GM23338 (cell line): ENCODE measurements at regions not wholly inside any gene's neighbourhood (a gene's known extent, or its start where the extent isn't known, plus 50 kb on each side); places are given as distances from the start of the nearest gene placed in this dataset.

Source experiments
- ATAC-seq: fragments of 200-7000 bp; cut with Tn5 transposase; 3 replicates; pipeline ENCODE4 v1.9.1; 2020
- DNase-seq: peaks from one replicate; pipeline ENCODE4 v3.0.0-alpha.2; 2015; ENCODE audit warnings: low spot score
- H2AFZ ChIP-seq: fragments of 200-600 bp; sonication (generic); 2 replicates; pipeline ENCODE4 v1.8.0; 2016; ENCODE audit warnings: antibody characterized with exemption, mild to moderate bottlenecking, moderate library complexity
- H3F3A ChIP-seq: fragments of 200-600 bp; sonication (generic); replicated peaks from 2 replicates; pipeline ENCODE4 v1.8.0; 2017; ENCODE audit warnings: antibody characterized with exemption, mixed run types, low read depth
- H3K27ac ChIP-seq: fragments of 200-600 bp; sonication (generic); 2 replicates; pipeline ENCODE4 v1.6.1; 2016; ENCODE audit warnings: low read depth
- H3K27me3 ChIP-seq: fragments of 200-600 bp; sonication (generic); 2 replicates; pipeline ENCODE4 v1.8.0; 2016; ENCODE audit warnings: mild to moderate bottlenecking, mixed run types, moderate library complexity; ENCODE audit not compliant: insufficient read depth
- H3K36me3 ChIP-seq: fragments of 200-600 bp; sonication (generic); 2 replicates; pipeline ENCODE4 v1.8.0; 2016; ENCODE audit warnings: mild to moderate bottlenecking; ENCODE audit not compliant: insufficient read depth
- H3K4me1 ChIP-seq: fragments of 200-600 bp; sonication (generic); 2 replicates; pipeline ENCODE4 v1.8.0; 2016; ENCODE audit warnings: mild to moderate bottlenecking, moderate library complexity; ENCODE audit not compliant: insufficient read depth
- H3K4me2 ChIP-seq: fragments of 200-600 bp; sonication (generic); 2 replicates; pipeline ENCODE4 v1.7.1; 2017; ENCODE audit warnings: mixed run types
- H3K4me3 ChIP-seq: fragments of 200-600 bp; sonication (generic); 2 replicates; pipeline ENCODE4 v1.6.1; 2016; ENCODE audit warnings: mixed run types
- H3K79me2 ChIP-seq: fragments of 200-600 bp; sonication (generic); replicated peaks from 2 replicates; pipeline ENCODE4 v1.8.0; 2017; ENCODE audit warnings: mild to moderate bottlenecking; ENCODE audit not compliant: insufficient read depth
- H3K9me2 ChIP-seq: fragments of 200-600 bp; sonication (generic); 2 replicates; pipeline ENCODE4 v1.8.0; 2017; ENCODE audit not compliant: insufficient read depth
- H4K20me1 ChIP-seq: fragments of 200-600 bp; sonication (generic); replicated peaks from 2 replicates; pipeline ENCODE4 v1.8.0; 2017; ENCODE audit warnings: mild to moderate bottlenecking; ENCODE audit not compliant: insufficient read depth
- H3K27ac Mint-ChIP-seq: 2 replicates; pipeline ENCODE4 v1.8.0; 2020; ENCODE audit warnings: inconsistent platforms, mild to moderate bottlenecking, moderate library complexity, mixed read lengths
- H3K27me3 Mint-ChIP-seq: 3 replicates; pipeline ENCODE4 v1.8.0; 2022; ENCODE audit warnings: low read depth, mild to moderate bottlenecking, moderate library complexity, mixed read lengths, inconsistent platforms; ENCODE audit not compliant: insufficient read depth, poor library complexity
- H3K36me3 Mint-ChIP-seq: 3 replicates; pipeline ENCODE4 v1.8.0; 2021; ENCODE audit warnings: low read depth, mild to moderate bottlenecking, inconsistent platforms, moderate library complexity, mixed read lengths
- H3K4me1 Mint-ChIP-seq: 3 replicates; pipeline ENCODE4 v1.8.0; 2020; ENCODE audit warnings: mild to moderate bottlenecking, inconsistent platforms, mixed read lengths
- H3K4me3 Mint-ChIP-seq: 3 replicates; pipeline ENCODE4 v1.8.0; 2021; ENCODE audit warnings: moderate library complexity, mild to moderate bottlenecking, inconsistent platforms, mixed read lengths
- H3K9me3 Mint-ChIP-seq: 3 replicates; pipeline ENCODE4 v1.8.0; 2020; ENCODE audit warnings: moderate library complexity, mild to moderate bottlenecking, inconsistent platforms, mixed read lengths
- CREB1 ChIP-seq: fragments of 250-450 bp; sonication (Bioruptor Pico); IDR thresholded peaks from 2 replicates; pipeline ENCODE4 v1.5.0; 2020; ENCODE audit warnings: low read depth, mild to moderate bottlenecking, moderate library complexity
- CTCF ChIP-seq, 2 experiments: fragments of 200-600 bp in 1 of 2; sonication (generic) in 1 of 2; conservative IDR thresholded peaks; 2 replicates each; pipeline versions ENCODE4 v1.5.1 to v1.6.1; 2016 to 2017; ENCODE audit warnings: antibody characterized with exemption in 2 of 2, low read depth in 2 of 2, mild to moderate bottlenecking in 2 of 2, moderate library complexity in 1 of 2
- ETS1 ChIP-seq: IDR thresholded peaks from 2 replicates; pipeline ENCODE4 v1.6.1; 2016; ENCODE audit warnings: antibody characterized with exemption
- EZH2 ChIP-seq: fragments of 200-600 bp; sonication (generic); IDR thresholded peaks from one replicate; pipeline ENCODE4 v1.8.0; 2017; ENCODE audit warnings: antibody characterized with exemption, mild to moderate bottlenecking, low read depth; ENCODE audit not compliant: unreplicated experiment
- EZH2phosphoT487 ChIP-seq: fragments of 200-600 bp; sonication (generic); IDR thresholded peaks from one replicate; pipeline ENCODE4 v1.8.1; 2018; ENCODE audit warnings: antibody characterized with exemption; ENCODE audit not compliant: unreplicated experiment
- NANOG ChIP-seq: IDR thresholded peaks from 2 replicates; pipeline ENCODE4 v1.6.1; 2016; ENCODE audit warnings: antibody characterized with exemption, borderline replicate concordance
- POLR2AphosphoS5 ChIP-seq: IDR thresholded peaks from 2 replicates; pipeline ENCODE4 v1.6.1; 2016; ENCODE audit warnings: antibody characterized with exemption, low read depth
- REST ChIP-seq: IDR thresholded peaks from one replicate; pipeline ENCODE4 v1.6.1; 2018; ENCODE audit warnings: antibody characterized with exemption; ENCODE audit not compliant: unreplicated experiment
- STAT1 ChIP-seq: IDR thresholded peaks from one replicate; pipeline ENCODE4 v1.6.1; 2016; ENCODE audit warnings: antibody characterized with exemption; ENCODE audit not compliant: unreplicated experiment
- ZNF114 ChIP-seq: fragments of 250-450 bp; sonication (Bioruptor Pico); IDR thresholded peaks from 2 replicates; pipeline ENCODE4 v1.5.0; 2020; ENCODE audit warnings: mild to moderate bottlenecking, moderate library complexity
- ZNF331 ChIP-seq: fragments of 250-450 bp; sonication (Bioruptor Pico); IDR thresholded peaks from 2 replicates; pipeline ENCODE4 v1.5.0; 2020; ENCODE audit warnings: low read depth, mild to moderate bottlenecking, moderate library complexity
- TF ChIP-seq, protein P1 (sequence below): fragments of 250-450 bp; sonication (Bioruptor Pico); IDR thresholded peaks from 2 replicates; pipeline ENCODE4 v1.5.0; 2020; ENCODE audit warnings: mild to moderate bottlenecking, moderate library complexity

DNA sequence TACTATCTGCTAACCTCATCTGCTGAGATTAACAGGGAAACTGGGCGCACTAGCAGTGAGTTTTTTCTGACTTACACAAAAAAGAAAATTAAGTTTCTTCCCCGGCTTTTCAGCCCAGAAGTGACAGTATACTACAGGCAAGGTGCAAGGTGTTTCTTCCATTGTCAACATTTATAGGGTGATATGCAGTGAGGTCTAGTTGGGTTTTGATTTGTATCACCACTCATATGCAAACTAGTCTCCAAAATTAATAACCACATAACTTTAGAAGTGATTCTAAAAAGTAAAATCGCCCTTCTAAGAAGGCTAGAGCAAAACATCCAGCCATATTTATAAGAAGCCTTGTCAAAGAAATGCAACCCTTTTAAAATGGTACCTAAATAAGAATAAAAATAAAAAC is 640.1 kb downstream of the ARAP2 start:
- Histone ChIP-seq H3K27ac (no peak overlapping the region), H3K4me1 (no peaks in the 10 kb centered on the region), H2AFZ (no peak overlapping the region), H4K20me1 (no peaks in the 10 kb centered on the region), H3F3A (no peaks in the 10 kb centered on the region), H3K27me3 (no peaks in the 10 kb centered on the region), H3K4me2 (no peak overlapping the region), H3K79me2 (no peaks in the 10 kb centered on the region), H3K4me3 (no peak overlapping the region), H3K36me3 (no peaks in the 10 kb centered on the region), H3K9me2 (no peaks in the 10 kb centered on the region)
- Mint-ChIP-seq H3K27me3 (no peaks in the 10 kb centered on the region), H3K36me3 (no peaks in the 10 kb centered on the region), H3K4me3 (no peak overlapping the region), H3K9me3 (no peaks in the 10 kb centered on the region), H3K27ac (no peak overlapping the region), H3K4me1 (no peaks in the 10 kb centered on the region)
- no peak for TF ChIP-seq ZNF114 (CRISPR knock-in tag)
- no peak for TF ChIP-seq ETS1
- no peak for TF ChIP-seq EZH2phosphoT487
- TF ChIP-seq ZNF331: no peak
- TF ChIP-seq CREB1 (CRISPR knock-in tag): no peak
- TF ChIP-seq, protein P1, sequence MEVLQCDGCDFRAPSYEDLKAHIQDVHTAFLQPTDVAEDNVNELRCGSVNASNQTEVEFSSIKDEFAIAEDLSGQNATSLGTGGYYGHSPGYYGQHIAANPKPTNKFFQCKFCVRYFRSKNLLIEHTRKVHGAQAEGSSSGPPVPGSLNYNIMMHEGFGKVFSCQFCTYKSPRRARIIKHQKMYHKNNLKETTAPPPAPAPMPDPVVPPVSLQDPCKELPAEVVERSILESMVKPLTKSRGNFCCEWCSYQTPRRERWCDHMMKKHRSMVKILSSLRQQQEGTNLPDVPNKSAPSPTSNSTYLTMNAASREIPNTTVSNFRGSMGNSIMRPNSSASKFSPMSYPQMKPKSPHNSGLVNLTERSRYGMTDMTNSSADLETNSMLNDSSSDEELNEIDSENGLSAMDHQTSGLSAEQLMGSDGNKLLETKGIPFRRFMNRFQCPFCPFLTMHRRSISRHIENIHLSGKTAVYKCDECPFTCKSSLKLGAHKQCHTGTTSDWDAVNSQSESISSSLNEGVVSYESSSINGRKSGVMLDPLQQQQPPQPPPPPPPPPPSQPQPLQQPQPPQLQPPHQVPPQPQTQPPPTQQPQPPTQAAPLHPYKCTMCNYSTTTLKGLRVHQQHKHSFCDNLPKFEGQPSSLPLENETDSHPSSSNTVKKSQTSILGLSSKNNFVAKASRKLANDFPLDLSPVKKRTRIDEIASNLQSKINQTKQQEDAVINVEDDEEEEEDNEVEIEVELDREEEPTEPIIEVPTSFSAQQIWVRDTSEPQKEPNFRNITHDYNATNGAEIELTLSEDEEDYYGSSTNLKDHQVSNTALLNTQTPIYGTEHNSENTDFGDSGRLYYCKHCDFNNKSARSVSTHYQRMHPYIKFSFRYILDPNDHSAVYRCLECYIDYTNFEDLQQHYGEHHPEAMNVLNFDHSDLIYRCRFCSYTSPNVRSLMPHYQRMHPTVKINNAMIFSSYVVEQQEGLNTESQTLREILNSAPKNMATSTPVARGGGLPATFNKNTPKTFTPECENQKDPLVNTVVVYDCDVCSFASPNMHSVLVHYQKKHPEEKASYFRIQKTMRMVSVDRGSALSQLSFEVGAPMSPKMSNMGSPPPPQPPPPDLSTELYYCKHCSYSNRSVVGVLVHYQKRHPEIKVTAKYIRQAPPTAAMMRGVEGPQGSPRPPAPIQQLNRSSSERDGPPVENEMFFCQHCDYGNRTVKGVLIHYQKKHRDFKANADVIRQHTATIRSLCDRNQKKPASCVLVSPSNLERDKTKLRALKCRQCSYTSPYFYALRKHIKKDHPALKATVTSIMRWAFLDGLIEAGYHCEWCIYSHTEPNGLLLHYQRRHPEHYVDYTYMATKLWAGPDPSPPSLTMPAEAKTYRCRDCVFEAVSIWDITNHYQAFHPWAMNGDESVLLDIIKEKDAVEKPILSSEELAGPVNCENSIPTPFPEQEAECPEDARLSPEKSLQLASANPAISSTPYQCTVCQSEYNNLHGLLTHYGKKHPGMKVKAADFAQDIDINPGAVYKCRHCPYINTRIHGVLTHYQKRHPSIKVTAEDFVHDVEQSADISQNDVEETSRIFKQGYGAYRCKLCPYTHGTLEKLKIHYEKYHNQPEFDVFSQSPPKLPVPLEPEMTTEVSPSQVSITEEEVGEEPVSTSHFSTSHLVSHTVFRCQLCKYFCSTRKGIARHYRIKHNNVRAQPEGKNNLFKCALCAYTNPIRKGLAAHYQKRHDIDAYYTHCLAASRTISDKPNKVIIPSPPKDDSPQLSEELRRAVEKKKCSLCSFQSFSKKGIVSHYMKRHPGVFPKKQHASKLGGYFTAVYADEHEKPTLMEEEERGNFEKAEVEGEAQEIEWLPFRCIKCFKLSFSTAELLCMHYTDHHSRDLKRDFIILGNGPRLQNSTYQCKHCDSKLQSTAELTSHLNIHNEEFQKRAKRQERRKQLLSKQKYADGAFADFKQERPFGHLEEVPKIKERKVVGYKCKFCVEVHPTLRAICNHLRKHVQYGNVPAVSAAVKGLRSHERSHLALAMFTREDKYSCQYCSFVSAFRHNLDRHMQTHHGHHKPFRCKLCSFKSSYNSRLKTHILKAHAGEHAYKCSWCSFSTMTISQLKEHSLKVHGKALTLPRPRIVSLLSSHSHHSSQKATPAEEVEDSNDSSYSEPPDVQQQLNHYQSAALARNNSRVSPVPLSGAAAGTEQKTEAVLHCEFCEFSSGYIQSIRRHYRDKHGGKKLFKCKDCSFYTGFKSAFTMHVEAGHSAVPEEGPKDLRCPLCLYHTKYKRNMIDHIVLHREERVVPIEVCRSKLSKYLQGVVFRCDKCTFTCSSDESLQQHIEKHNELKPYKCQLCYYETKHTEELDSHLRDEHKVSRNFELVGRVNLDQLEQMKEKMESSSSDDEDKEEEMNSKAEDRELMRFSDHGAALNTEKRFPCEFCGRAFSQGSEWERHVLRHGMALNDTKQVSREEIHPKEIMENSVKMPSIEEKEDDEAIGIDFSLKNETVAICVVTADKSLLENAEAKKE (CRISPR knock-in tag): no peak
- TF ChIP-seq POLR2AphosphoS5: no peak
- no peak for TF ChIP-seq NANOG
- TF ChIP-seq STAT1: no peak
- TF ChIP-seq EZH2: no peak
- TF ChIP-seq REST: no peak
- no peak for TF ChIP-seq CTCF (conservative IDR thresholded peaks at IDR 0.05; ENCODE audit: low read depth in 2 of 2)
- ATAC-seq: no peak
- no peak for DNase-seq
